GM12892 (cell line): ENCODE measurements at regions not wholly inside any gene's neighbourhood (a gene's known extent, or its start where the extent isn't known, plus 50 kb on each side); places are given as distances from the start of the nearest gene placed in this dataset.

Experiments used
- POLR2A ChIP-seq: IDR thresholded peaks from 2 replicates; pipeline ENCODE4 v1.6.1; 2011; ENCODE audit warnings: low read depth, low read length, control low read depth
- POLR2AphosphoS5 ChIP-seq: IDR thresholded peaks from 2 replicates; pipeline ENCODE4 v1.6.1; 2011; ENCODE audit warnings: low read depth, low read length, control low read depth

DNA sequence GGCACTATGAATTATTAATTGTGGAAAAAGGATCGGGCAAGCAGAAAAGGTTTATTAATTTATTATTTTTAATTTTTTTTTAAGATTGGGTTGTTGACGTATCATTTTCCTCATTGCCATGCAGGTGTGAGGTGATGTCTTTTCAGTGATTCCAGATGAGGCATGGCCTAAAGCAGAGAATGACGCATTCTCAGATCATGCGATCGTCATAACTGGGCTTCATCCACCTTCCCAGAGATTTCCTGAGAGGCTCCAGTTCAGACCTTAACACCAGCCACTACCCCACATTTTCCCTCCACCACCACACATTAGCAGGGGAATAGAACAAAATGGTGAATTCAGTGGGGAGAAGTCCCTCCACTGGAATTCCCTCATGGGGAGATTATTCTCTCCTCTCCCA, 518.4 kb upstream of the SPHKAP start:
- TF ChIP-seq POLR2A (no peak), POLR2AphosphoS5 (no peak)
